ENCODE measurements at regions not wholly inside any gene's neighbourhood (a gene's known extent, or its start where the extent isn't known, plus 50 kb on each side); places are given as distances from the start of the nearest gene placed in this dataset.

DNA sequence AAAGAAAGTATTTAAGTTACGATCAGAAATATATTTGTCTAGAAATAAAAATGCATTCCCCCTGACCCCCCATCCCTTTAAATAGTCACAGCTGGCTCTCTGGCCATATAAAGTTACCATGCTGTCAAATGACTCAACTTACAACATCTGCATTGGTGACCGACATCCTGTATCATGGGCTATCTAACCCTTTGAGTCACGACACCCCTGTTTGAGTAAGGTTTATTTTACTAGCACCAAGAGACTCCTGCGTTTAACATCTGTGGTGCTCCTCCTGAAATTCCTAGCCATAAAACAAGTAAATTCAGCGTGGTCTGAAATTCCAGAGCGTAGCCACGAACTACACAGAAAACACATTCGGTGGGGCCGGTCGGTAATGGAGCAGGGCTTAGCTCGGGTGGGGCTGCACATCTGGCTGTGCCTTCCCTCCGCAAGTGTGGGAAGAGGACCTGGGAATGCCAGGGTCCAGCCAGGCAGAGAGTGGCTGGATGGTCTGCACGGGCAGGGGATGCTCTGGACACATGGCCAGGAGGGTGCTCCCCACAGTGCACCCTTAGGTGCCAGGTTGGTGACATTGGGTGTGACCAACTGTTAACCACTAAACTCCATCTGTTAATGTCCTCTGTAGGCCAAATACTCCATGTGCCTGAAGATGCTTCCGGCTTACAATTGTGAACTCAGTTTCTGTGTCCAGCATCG, 53.0 kb upstream of the CLDN14 start:
- no peaks in the 10 kb centered on the region for H3K4me1 ChIP-seq (ENCODE audit: insufficient read depth, low read length)
- intact Hi-C loops (cut with micrococcal nuclease; ENCODE audit: unreplicated experiment), result no loop called here
- H3K4me2 ChIP-seq (ENCODE audit: low read depth, low read length), result no peak overlapping the region
- no peaks in the 10 kb centered on the region for H3K9me3 ChIP-seq (ENCODE audit: low read length)
- no peak overlapping the region for H3K4me3 ChIP-seq (replicated peaks in 1 of 3; ENCODE audit: insufficient read depth in 1 of 3, low read depth in 2 of 3, low read length in 3 of 3)
- ChIA-PET POLR2A (no interaction called here), CTCF (ENCODE audit: low intra/inter-chr PET ratio, low total read pairs) (no interaction called here)
- 60% methylated on average over 15 of the region's 15 CpGs for WGBS (ENCODE audit: low lambda C conversion rate)
- H3K79me2 ChIP-seq (ENCODE audit: insufficient read depth, low read length), result no peaks in the 10 kb centered on the region
- no TSS peak for BruUV-seq (replicated peaks)
- ATAC-seq (no peak), FAIRE-seq (no peak), DNase-seq (ENCODE audit: low spot score) (no peak)
- TF ChIP-seq ZFP37 (CRISPR knock-in tag; IDR thresholded peaks at IDR 0.05; ENCODE audit: borderline replicate concordance) (no peak), TEAD3 (CRISPR knock-in tag; optimal IDR thresholded peaks at IDR 0.05; ENCODE audit: borderline replicate concordance) (no peak), ZNF350 (CRISPR knock-in tag; IDR thresholded peaks at IDR 0.05; ENCODE audit: borderline replicate concordance, low read depth) (no peak)
- H3K27me3 ChIP-seq (ENCODE audit: control insufficient read depth in 1 of 2, insufficient read depth in 2 of 2, low read length in 2 of 2), result peaks cover 0 to 12% of the 10 kb centered on the region in 2 experiments; a peak in 1 of 5 replicates
- in situ Hi-C loops (cut with HindIII; ENCODE audit: extremely low pct_ligation_motif_present, low pct_unique_long_range_greater_than_20kb), result no loop called here
- no peaks in the 10 kb centered on the region for H4K20me1 ChIP-seq (ENCODE audit: insufficient read depth, low read length)
- H2AFZ ChIP-seq (ENCODE audit: low read length), result no peak overlapping the region
- no peak overlapping the region for H3K27ac ChIP-seq (ENCODE audit: extremely low read length, insufficient read depth, low read length)
- H3K9ac ChIP-seq (ENCODE audit: insufficient read depth, low read depth, low read length), result no peak overlapping the region
- H3K36me3 ChIP-seq (replicated peaks in 1 of 2; ENCODE audit: control insufficient read depth in 1 of 2, insufficient read depth in 2 of 2, low read length in 2 of 2), result no peaks in the 10 kb centered on the region

DNA sequence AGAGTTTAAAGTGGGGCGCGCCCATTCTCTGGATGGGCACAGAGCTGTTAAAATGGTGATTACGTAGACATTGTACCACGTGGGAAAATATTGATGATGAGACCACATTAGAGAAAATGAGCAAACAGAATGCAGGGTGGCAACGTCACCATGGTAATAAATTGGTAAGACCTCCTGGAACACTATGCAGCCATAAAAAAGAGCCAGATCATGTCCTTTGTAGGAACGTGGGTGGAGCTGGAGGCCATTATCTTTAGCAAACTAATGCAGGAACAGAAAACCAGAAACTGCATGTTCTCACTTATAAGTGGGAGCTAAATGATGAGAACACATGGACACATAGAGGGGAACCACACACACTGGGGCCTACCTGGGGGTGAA, 53.5 kb upstream of the CLDN14 start:
- intact Hi-C loops (cut with micrococcal nuclease; ENCODE audit: unreplicated experiment), result no loop called here

More for the DNA sequence above, 53.5 kb upstream of the CLDN14 start:
- ATAC-seq, result no peak
- Histone ChIP-seq H3K9me3 (ENCODE audit: low read length) (no peaks in the 10 kb centered on the region), H3K4me3 (replicated peaks in 1 of 3; ENCODE audit: insufficient read depth in 1 of 3, low read depth in 2 of 3, low read length in 3 of 3) (no peak overlapping the region), H3K27ac (ENCODE audit: extremely low read length, insufficient read depth, low read length) (no peak overlapping the region), H3K36me3 (replicated peaks in 1 of 2; ENCODE audit: control insufficient read depth in 1 of 2, insufficient read depth in 2 of 2, low read length in 2 of 2) (no peaks in the 10 kb centered on the region), H3K79me2 (ENCODE audit: insufficient read depth, low read length) (no peaks in the 10 kb centered on the region), H3K27me3 (ENCODE audit: control insufficient read depth in 1 of 2, insufficient read depth in 2 of 2, low read length in 2 of 2) (peaks cover 0 to 9% of the 10 kb centered on the region in 2 experiments; a peak in 1 of 5 replicates), H3K4me1 (ENCODE audit: insufficient read depth, low read length) (no peaks in the 10 kb centered on the region), H3K4me2 (ENCODE audit: low read depth, low read length) (no peak overlapping the region), H2AFZ (ENCODE audit: low read length) (no peak overlapping the region), H3K9ac (ENCODE audit: insufficient read depth, low read depth, low read length) (no peak overlapping the region), H4K20me1 (ENCODE audit: insufficient read depth, low read length) (no peaks in the 10 kb centered on the region)
- BruUV-seq (replicated peaks), result no TSS peak
- ChIA-PET CTCF (ENCODE audit: low intra/inter-chr PET ratio, low total read pairs) (no interaction called here), POLR2A (no interaction called here)
- WGBS (ENCODE audit: low lambda C conversion rate), result 35% methylated on average over 6 of the region's 6 CpGs
- no peak for DNase-seq (ENCODE audit: low spot score)
- FAIRE-seq, result no peak
- TF ChIP-seq, protein P1, sequence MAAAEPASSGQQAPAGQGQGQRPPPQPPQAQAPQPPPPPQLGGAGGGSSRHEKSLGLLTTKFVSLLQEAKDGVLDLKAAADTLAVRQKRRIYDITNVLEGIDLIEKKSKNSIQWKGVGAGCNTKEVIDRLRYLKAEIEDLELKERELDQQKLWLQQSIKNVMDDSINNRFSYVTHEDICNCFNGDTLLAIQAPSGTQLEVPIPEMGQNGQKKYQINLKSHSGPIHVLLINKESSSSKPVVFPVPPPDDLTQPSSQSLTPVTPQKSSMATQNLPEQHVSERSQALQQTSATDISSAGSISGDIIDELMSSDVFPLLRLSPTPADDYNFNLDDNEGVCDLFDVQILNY (CRISPR knock-in tag; conservative IDR thresholded peaks at IDR 0.05), result no peak
- TF ChIP-seq CREB1 (IDR thresholded peaks at IDR 0.05), result peak; percentile 43
- TF ChIP-seq CREB1 (CRISPR knock-in tag; IDR thresholded peaks at IDR 0.05), result no peak
- TF ChIP-seq ZNF496 (CRISPR knock-in tag; IDR thresholded peaks at IDR 0.05; ENCODE audit: insufficient replicate concordance), result no peak
- no peak for TF ChIP-seq REST (IDR thresholded peaks at IDR 0.05; ENCODE audit: borderline replicate concordance in 1 of 2, low read depth in 1 of 2, low read length in 2 of 2)
- TF ChIP-seq ZNF503 (CRISPR knock-in tag; IDR thresholded peaks at IDR 0.05), result no peak
- in situ Hi-C loops (cut with HindIII; ENCODE audit: extremely low pct_ligation_motif_present, low pct_unique_long_range_greater_than_20kb), result no loop called here

Measured in HepG2 (cell line).